GM19035 (cell line): ENCODE measurements at regions not wholly inside any gene's neighbourhood (a gene's known extent, or its start where the extent isn't known, plus 50 kb on each side); places are given as distances from the start of the nearest gene placed in this dataset.
"Not testable (repeated sequence)": the region's sequence is repeated elsewhere in the genome, so short reads cannot be mapped to it uniquely, and the experiment has no call there.

ENCODE experiments used
- ATAC-seq: cut with Tn5 transposase; IDR thresholded peaks from one replicate; pipeline ENCODE4 v1.9.1; 2021; ENCODE audit not compliant: unreplicated experiment

- ATAC-seq: no peak
These were observed 1077.4 kb upstream of the ATXN7L3B start for GRCh38 chr12:73460212-73460611.

GRCh38 chr12:73465106-73465505, 1072.5 kb upstream of the ATXN7L3B start:
- no peak for ATAC-seq

- no peak for ATAC-seq
These were observed 1051.4 kb upstream of the ATXN7L3B start for GRCh38 chr12:73486256-73486655.

- ATAC-seq: no peak
These were observed 1031.0 kb upstream of the ATXN7L3B start for GRCh38 chr12:73506611-73507010.

GRCh38 chr12:73514672-73515071, 1023.0 kb upstream of the ATXN7L3B start:
- no peak for ATAC-seq

- ATAC-seq: no peak
These were observed 1019.8 kb upstream of the ATXN7L3B start for GRCh38 chr12:73517859-73518258.

- no peak for ATAC-seq
These were observed 1008.4 kb upstream of the ATXN7L3B start for GRCh38 chr12:73529231-73529630.

- ATAC-seq: no peak
These were observed 1007.7 kb upstream of the ATXN7L3B start for GRCh38 chr12:73529954-73530353.

GRCh38 chr12:73531752-73532151, 1005.9 kb upstream of the ATXN7L3B start:
- ATAC-seq: no peak

GRCh38 chr12:73547421-73547820, 990.2 kb upstream of the ATXN7L3B start:
- no peak for ATAC-seq

GRCh38 chr12:73585136-73585535, 952.5 kb upstream of the ATXN7L3B start:
- ATAC-seq: no peak

- no peak for ATAC-seq
These were observed 948.4 kb upstream of the ATXN7L3B start for GRCh38 chr12:73589220-73589619.

GRCh38 chr12:73598626-73599025, 939.0 kb upstream of the ATXN7L3B start:
- no peak for ATAC-seq

GRCh38 chr12:73599268-73599667, 938.4 kb upstream of the ATXN7L3B start:
- ATAC-seq: no peak

- not testable (repeated sequence) for ATAC-seq
These were observed 931.7 kb upstream of the ATXN7L3B start for GRCh38 chr12:73605925-73606324.

- no peak for ATAC-seq
These were observed 925.1 kb upstream of the ATXN7L3B start for GRCh38 chr12:73612551-73612950.

GRCh38 chr12:73623421-73623820, 914.2 kb upstream of the ATXN7L3B start:
- ATAC-seq: no peak

GRCh38 chr12:73625226-73625625, 912.4 kb upstream of the ATXN7L3B start:
- no peak for ATAC-seq

- ATAC-seq: no peak
These were observed 908.5 kb upstream of the ATXN7L3B start for GRCh38 chr12:73629171-73629570.

GRCh38 chr12:73629893-73630831, 907.5 kb upstream of the ATXN7L3B start:
- ATAC-seq: no peak

GRCh38 chr12:73632191-73632590, 905.4 kb upstream of the ATXN7L3B start:
- no peak for ATAC-seq

- no peak for ATAC-seq
These were observed 905.0 kb upstream of the ATXN7L3B start for GRCh38 chr12:73632661-73633060.

- ATAC-seq: not testable (repeated sequence)
These were observed 898.2 kb upstream of the ATXN7L3B start for GRCh38 chr12:73639397-73639796.
